ENCODE measurements at regions not wholly inside any gene's neighbourhood (a gene's known extent, or its start where the extent isn't known, plus 50 kb on each side); places are given as distances from the start of the nearest gene placed in this dataset.

DNA sequence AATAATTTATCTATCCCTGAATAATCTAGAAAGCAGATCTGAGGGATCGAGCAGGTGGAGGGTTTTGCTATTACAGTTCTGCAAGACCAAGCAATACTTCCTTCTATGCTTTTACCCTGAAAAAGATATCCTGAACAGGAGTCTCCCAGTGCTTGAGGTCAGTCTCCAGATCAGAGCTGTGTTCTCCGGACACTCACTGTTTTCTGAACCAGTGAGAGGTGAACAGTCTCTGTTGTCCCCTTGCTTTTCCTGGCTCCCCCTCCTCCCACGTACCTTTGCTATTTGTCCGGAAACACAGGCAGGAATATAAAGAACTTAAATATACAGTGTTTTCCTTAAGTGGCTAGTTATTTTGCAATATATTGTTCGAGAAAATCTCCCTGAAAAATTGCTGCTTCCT is 116.6 kb downstream of the ATXN3L start:
- TF ChIP-seq POLR2A (IDR thresholded peaks at IDR 0.05; ENCODE audit: low read depth, low read length), result no peak
- TF ChIP-seq TAF1 (IDR thresholded peaks at IDR 0.05; ENCODE audit: low read depth, low read length), result no peak
- TF ChIP-seq SPI1 (IDR thresholded peaks at IDR 0.05; ENCODE audit: low read depth, low read length), result no peak
- TF ChIP-seq PAX5 (IDR thresholded peaks at IDR 0.05; ENCODE audit: insufficient read depth, low read length, severe bottlenecking), result no peak
- TF ChIP-seq POLR2AphosphoS5 (IDR thresholded peaks at IDR 0.05; ENCODE audit: low read depth, low read length), result no peak

Data from GM12891 (cell line).